HG03159 (cell line): ENCODE measurements at regions not wholly inside any gene's neighbourhood (a gene's known extent, or its start where the extent isn't known, plus 50 kb on each side); places are given as distances from the start of the nearest gene placed in this dataset.
"Not testable (repeated sequence)": the region's sequence is repeated elsewhere in the genome, so short reads cannot be mapped to it uniquely, and the experiment has no call there.

Source experiments
- ATAC-seq: cut with Tn5 transposase; IDR thresholded peaks from one replicate; pipeline ENCODE4 v1.9.1; 2021; ENCODE audit warnings: mild to moderate bottlenecking, moderate library complexity; ENCODE audit not compliant: unreplicated experiment

DNA sequence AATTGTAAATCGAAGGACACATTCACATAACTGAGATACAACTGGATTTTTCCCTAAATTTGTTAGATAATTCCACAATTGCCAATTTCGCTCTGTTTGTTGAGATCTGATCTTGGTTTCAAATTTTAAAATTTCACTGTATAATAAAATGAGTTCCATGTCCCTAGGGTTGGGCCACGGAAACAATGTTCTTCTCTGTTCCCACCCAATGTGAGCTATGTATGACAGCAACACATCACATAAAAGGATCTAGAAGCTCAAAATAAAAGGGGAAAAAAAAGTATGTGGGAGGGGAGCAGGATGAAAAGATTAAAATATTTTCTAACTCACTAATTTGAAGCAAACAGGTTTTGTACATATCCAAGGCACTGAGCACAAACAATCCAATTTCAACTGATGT is 287.8 kb upstream of the MKLN1 start:
- no peak for ATAC-seq

DNA sequence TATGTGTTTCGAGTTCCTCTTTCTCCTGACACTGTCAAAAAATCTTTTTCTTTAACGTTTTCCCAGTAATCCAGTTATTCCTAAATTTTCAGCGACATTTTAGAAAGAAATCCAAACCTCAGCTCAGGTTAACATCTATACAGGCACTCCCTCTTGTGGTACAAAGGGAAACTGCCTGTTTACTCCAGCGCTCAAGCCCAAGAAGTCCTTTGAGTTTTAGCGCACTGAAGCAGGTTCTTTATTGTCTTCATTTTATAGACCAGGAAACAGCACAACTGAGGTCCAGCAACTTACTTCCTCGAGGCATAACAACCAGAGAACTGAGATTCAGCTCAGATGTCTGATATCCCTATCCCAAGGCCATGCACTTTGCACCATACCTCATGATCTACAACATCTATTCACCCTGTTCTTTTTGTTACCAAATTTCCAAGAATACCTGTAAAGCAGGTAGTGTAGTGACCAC is 287.2 kb upstream of the MKLN1 start:
- peak; percentile 57 for ATAC-seq

- not testable (repeated sequence) for ATAC-seq
These were observed 286.5 kb upstream of the MKLN1 start for GRCh38 chr7:131041012-131041695.

DNA sequence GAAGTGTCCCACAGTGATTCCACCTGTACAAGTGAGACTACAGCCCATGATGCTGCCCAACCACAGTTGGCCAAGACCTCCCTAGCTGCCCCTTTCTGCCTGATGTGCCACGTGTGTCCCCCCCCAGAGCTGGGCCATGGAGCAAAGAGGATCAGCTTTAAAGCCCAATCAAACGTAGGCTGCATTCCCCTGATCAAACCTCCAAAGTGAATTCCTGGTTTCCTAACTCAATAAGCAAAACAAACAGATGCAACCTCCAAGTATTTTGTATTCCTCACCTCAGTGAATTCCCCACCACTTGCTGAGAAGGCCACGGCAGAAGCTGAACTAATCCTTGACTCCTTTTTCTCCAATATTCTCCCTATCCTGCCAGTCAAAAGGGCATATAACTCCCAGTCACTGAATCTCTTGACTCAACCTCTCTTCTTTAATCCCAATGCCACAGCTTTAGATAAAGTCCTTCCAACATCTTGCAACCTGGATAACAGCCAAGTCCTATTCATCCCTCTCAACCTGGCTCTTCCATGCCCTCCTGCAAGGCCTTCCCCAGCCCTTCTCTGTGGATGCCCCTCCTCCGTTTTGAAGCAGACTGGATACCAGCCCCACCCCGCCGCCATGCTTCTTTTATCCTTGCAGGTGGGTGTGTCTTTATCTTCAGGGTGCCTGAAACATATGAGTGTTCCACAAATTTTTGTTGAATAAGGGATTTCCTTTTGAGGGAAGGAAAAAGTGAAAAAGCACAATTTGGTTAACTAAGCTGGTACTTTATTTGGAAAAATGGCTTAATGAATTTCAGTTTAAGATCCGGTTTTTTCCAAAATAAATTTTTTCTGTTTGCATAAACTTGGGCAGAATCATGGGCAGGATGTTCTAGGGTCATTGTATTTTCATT is 285.2 kb upstream of the MKLN1 start:
- no peak for ATAC-seq

DNA sequence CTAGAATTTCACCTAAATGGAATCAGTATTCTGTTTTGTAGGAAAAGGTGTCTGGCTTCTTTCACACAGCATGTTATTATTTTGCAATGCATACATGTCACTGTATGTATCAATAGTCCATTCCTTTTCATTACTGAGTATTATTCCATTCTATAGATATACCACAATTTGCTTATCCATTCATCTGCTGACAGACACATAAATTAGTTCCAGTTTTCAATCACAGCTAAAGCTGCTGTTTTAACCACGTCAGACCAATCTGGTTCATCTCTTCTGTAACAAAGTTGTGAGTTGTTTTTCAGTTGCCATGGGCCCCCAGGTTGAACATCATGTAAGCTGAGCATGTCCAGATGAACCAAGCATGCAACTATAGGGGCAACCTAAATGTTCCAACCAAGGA is 282.1 kb upstream of the MKLN1 start:
- no peak for ATAC-seq

DNA sequence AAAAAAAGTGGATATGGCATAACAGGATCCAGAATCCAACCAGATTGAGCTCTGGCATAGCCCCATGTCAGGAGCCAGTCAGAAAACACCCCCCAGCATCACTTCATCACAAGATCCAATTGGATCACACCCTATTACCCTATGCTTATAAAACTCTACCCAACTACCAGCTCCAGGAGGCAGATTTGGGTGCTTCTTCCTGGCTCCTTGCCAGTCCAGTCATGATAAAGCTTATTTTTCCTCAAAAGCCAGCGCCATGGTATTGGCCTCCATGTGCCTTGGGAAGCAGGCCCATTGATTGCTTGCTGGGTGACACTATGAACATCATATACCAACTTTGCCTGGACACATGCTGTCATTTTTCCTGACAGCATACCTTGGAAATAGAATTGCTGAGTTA is 281.4 kb upstream of the MKLN1 start:
- ATAC-seq, result no peak

- no peak for ATAC-seq
These were observed 279.9 kb upstream of the MKLN1 start for GRCh38 chr7:131047651-131048304.

DNA sequence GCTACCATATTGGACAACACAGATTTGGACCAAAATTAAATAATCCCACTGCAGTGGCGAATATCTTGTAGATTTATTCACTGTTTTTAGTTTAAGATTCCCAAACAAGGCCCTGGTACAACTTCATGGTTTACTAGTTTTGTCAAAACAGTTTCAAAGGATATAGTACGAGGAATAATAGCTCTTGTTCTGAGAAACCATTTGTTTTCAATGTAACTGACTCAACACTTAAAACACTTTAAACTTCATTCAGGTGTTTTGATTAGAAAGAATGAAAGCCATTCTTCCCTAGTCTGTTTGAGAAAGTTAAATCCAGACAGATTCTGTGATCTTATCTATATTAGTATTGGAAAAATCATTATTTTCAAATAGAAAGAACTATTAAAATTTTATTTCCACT is 276.4 kb upstream of the MKLN1 start:
- ATAC-seq, result no peak

- no peak for ATAC-seq
These were observed 275.3 kb upstream of the MKLN1 start for GRCh38 chr7:131052285-131052904.

DNA sequence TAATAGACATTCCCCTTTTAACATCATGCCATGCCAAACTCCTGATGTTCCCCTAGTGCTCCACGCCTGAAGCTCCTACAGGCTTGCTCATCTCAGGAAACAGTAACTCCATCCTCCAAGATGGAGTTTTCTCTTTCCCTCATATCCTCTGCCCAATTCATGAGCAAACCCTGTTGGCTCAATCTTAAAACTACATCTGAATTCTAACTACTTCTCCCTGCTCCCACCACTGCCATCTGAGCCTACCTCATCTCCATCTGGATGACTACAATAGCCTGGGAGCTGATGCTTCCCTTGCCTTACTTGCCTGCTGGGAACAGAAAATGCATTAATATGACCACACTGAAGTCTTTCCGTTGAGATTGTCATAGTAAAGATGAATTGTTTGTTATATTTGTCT is 271.7 kb upstream of the MKLN1 start:
- ATAC-seq, result no peak

- no peak for ATAC-seq
These were observed 270.5 kb upstream of the MKLN1 start for GRCh38 chr7:131057015-131057793.

DNA sequence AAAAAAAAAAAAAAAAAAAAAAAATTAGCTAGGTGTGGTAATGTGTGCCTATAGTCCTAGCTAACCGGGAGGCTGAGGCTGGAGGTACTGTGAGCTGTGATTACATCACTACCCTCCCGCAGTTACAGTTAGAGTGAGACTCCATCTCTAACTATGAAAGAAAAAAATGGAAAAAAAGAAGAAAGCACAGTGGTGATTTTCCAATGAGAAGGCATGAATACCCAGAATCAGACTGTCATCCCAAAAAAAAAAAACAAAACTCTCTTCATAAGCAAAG is 269.9 kb upstream of the MKLN1 start:
- ATAC-seq, result no peak

DNA sequence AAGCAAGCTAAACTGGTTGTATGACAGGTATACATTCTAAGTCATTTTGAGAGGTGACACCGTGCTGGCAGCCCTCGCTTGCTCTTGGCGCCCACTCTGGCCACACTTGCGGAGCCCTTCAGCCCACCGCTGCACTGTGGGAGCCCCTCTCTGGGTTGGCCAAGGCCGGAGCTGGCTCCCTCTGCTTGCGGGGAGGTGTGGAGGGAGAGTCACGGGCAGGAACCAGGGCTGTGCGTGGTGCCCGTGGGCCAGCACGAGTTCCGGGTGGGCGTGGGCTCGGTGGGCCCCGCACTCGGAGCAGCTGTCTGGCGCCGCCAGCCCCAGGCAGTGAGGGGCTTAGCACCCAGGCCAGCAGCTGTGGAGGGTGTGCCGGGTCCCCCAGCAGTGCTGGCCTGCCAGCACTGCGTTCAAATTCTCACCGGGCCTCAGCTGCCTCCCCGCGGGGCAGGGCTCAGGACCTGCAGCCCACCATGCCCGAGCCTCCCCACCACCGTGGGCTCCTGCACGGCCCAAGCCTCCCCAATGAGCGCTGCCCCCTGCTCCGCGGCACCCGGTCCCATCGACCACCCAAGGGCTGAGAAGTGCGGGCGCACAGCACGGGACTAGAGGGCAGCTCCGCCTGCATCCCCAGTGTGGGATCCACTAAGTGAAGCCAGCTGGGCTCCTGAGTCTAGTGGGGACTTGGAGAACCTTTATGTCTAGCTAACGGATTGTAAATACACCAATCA is 269.0 kb upstream of the MKLN1 start:
- ATAC-seq, result not testable (repeated sequence)

DNA sequence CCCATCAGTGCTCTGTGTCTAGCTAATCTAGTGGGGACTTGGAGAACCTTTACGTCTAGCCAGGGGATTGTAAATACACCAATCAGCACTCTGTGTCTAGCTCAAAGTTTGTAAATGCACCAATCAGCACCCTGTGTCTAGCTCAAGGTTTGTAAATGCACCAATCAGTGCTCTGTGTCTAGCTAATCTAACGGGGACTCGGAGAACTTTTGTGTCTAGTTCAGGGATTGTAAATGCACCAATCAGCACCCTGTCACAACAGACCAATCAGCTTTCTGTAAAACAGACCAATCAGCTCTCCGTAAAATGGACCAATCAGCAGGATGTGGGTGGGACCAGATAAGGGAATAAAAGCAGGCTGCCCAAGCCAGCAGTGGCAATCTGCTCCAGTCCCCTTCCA is 268.3 kb upstream of the MKLN1 start:
- not testable (repeated sequence) for ATAC-seq

DNA sequence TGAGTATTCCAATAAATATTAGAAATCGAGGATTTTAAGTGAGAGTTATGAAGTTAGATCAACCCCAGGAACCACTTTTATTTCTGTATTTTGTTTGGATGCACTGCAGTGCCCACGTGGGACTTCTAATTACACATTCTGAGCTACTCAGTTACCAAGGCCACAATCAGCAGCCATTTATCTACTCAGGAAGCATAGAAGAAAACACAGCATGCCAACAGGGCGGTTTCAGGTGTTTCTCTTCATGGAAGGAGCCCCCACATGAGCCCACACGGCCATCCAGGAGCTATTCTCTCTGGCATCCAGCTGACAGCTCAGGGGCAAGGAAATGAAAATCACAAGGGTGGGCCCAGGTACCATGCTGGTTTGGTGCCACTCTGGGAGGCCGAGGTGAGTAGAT is 266.5 kb upstream of the MKLN1 start:
- ATAC-seq, result no peak

GRCh38 chr7:131061818-131062217 is 265.9 kb upstream of the MKLN1 start:
- no peak for ATAC-seq

DNA sequence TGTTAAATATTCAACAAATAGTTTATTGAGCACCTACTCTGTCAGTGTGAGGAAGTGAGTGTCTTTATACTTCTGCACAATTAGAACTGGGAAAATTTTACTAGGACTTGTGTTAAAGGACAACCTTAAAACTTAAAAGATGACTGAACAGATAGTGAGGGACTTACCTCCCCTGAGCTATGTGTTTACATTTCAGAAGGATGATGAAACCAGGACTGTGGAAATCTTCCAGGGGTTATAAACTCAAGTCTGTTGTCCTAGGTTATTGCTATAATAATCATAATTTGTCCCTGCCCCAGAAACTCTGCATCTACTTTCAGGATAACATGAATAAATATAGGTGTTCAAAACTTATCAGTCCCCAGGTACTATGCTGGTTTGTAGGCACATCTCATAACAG is 261.0 kb upstream of the MKLN1 start:
- ATAC-seq, result no peak

DNA sequence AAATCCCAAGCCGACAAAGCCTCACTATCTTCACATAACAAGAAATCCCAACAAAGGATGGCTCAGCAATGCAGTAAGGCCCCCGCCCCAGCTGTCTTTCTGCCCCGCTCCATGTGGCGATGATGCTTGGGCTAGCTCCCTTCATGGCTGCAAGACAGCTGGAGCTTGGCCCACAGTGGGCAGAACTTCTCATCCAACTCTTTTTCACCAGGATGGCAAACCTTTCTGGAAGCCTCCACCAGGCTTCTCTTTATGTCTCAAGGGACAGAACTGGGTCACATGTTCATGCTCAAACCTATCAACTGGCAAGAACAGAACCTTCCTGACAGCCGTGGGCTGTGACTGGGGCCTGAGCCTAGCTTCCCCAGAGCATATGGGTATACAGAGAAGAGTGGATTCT is 260.5 kb upstream of the MKLN1 start:
- no peak for ATAC-seq

- no peak for ATAC-seq
These were observed 259.1 kb upstream of the MKLN1 start for GRCh38 chr7:131068604-131069021.
